NCI-H2227 (cell line): ENCODE measurements at regions not wholly inside any gene's neighbourhood (a gene's known extent, or its start where the extent isn't known, plus 50 kb on each side); places are given as distances from the start of the nearest gene placed in this dataset.
"Not testable (repeated sequence)": the region's sequence is repeated elsewhere in the genome, so short reads cannot be mapped to it uniquely, and the experiment has no call there.

Experiments used
- DNase-seq: peaks from one replicate; lab custom pipeline; 2025; ENCODE audit not compliant: unreplicated experiment; lab: John Stamatoyannopoulos, UW

DNA sequence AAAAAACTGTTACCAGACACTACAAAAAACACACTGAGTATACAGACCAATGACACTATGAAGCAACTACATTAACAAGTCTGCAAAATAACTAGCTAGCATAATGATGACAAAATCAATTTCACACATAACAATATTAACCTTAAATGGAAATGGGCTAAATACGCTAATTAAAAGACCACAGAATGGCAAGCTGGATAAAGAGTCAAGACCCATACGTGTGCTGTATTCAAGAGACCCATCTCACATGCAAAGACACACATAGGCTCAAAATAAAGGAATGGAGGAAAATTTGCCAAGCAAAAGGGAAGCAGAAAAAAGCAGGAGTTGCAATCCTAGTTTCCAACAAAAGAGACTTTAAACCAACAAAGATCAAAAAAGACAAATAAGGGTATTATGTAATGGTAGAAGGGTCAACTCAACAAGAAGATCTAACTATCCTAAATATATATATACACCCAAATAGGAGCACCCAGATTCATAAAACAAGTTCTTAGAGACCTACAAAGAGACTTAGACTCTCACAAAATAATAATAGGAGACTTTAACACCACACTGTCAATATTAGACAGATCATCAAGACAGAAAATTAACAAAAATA lies 158.6 kb downstream of the ALDH8A1 start:
- not testable (repeated sequence) for DNase-seq

DNA sequence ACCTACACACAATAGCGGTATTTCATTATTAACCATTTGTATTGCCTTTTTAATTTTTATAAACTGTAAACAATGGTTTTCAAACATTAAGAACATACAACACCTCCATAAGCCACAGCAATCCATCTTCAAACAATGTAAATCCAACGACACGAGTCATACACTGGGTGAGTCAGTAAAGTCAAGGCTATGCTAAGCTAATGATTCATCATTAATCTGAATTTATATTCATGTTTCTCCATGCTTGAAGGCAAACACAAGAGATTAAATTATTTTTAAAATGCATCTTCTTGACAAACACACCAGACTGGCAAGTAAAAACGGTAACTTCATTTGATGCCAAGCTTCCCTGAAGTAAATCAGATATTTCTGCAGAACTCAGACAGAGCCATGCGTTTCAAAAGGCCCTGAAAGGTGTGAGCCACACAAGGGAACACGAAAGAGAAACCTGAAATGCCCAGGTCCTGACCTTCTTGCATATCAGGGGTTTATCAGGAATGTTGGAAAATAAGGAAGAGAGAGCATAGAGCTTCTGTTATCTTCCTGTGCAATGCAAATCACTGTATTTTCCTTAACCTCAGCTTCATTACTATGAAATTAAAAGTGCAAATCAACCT lies 162.5 kb downstream of the ALDH8A1 start:
- DNase-seq = no peak

DNA sequence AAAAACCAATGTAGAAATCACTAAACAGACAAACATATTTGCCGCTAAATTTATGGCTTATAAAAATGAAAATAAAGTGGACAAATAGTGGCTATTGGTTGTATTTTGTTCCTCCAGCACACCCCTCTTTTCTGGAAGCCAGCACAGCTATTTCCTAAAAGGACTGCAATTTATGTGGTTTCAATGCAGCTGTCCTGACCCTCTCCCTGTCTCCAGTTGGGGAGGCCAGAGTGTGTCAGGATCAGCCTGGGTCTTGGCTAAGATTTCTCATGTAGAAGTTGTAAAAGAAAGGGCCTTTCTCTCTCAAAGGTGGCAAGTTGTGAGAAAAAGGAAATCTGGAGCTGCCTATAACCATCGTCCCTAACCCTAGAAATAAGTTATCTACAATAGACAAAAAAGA lies 165.6 kb downstream of the ALDH8A1 start:
- no peak for DNase-seq

DNA sequence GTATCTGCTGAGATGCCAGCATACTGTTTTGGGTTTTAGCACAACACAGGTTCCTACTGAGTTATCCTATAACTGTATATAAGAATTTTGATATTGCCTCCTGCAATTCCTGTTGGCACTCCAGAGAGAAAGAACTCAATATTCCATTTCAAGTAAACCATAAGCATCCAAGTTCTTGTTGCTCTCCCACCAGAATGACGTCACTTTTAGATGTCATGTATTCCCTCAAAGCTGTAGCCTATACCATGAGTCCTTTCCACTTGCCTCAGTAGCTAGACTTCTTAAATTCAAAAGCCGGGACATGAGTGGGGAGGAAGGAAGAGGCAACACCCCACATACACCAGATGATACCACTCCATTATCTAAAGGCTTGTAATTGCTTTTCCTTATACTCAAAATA lies 171.5 kb downstream of the ALDH8A1 start:
- no peak for DNase-seq

DNA sequence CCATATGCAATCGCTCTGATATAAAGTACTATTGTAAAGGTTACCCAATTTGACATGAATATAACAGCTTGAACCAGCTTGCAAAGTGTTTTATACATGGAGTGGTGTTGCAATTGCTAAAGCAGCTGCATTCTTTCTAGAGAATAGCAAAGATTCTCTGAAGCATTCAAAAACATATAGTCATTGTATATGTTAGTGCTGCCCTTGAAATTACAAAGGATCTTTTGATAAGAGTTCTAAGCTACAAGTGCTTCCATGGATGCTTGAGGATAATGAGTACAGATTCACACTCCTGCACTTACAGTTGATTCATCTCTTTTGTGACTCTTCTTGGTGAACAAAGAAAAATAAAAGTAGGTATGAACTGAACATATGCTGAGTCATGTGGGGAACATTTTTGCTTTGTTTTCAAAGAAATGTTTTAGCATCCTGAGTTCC lies 175.7 kb downstream of the ALDH8A1 start:
- no peak for DNase-seq

DNA sequence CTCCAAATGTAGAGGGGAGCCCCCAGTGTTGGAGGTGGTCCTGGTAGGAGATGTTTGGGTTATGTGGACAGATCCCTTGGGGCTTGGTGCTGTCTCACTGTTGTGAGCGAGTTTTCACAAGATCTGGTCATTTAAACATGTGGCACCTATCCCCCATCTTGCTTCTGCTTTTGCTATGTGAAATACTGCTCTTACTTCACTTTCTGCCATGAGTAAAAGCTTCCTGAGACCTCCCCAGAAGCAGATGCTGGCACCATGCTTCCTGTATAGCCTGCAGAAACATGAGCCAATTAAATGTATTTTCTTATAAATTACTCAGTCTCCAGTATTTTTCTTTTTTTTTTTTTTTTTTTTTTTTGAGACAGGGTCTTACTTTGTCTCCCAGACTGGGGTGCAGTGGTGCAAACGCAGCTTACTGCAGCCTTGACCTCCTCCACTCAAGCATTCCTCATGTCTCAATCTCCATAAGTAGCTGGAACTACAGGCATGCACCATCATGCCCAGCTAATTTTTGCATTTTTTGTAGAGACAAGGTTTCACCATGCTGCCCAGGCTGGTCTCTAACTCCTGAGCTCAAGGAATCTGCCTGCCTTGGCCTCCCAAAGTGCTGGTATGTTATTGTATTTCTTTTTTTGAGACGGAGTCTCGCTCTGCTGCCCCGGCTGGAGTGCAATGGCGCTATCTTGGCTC lies 177.1 kb downstream of the ALDH8A1 start:
- DNase-seq = no peak

DNA sequence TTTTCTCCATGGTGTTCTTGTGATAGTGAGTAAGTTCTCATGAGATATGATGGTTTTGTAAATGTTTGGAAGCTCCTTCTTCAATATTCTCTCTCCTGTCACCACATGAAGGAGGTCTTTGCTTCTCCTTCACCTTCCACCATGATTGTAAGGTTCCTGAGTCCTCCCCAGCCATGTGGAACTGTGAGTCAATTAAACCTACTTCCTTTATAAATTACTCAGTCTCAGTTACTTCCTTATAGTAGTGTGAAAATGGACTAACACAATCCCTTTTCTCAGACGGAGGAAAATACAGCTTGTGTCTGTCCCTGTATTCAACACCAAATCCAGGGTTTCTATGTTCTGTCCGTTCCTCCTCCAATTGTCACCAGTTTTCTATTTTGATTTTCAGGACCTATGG lies 181.0 kb downstream of the ALDH8A1 start:
- DNase-seq = no peak

DNA sequence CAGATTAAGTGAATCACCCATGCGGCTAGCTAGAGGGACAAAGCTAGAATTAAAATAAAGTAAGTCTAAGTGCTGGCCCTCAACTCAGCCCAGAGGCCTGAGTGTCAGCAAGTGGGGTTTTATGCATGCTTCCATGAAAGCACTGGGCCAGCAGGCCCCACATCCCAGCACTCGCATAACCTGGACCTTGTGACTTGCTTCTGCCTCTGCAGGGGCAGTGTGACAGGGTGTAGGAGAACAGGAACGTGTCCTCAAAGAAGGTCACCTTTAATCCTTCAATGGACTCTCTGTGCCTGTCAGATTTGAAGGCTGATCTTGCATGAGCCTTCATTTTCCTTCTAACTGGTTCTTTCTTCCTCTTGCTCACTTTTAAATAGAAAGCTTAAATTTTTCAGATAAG lies 183.4 kb downstream of the ALDH8A1 start:
- DNase-seq = no peak

DNA sequence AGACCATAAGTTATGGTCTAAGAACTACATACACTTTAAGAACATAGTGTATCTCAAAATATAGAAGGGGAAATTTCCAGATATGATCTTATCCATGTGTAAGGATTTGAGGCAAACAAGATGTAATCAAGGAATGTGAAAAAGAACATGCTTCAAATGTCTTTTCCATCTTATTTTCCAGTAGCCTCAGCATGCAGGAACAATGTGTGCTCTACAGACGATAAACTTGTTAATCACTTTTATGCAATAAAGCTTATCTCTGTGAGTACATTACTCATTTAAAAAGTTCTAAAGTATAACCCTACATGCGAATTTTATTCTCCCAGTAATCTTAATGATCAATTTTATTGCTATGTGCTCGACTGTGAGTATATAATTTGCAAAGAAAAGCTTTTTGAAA lies 185.2 kb downstream of the ALDH8A1 start:
- DNase-seq = no peak

DNA sequence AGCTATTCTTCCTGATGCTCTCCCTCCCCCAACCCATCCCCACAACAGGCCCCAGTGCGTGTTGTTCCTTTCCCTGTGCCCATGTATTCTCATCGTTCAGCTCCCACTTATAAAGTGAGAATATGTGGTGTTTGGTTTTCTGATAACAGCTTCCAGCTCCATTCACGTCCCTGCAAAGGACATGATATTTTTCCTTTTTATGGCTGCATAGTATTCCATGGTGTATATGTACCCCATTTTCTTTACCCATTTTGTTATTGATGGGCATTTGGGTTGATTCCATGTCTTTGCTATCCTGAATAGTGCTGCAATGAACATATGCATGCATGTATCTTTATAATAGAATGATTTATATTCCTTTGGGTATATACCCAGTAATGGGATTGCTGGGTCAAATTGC lies 186.3 kb downstream of the ALDH8A1 start:
- not testable (repeated sequence) for DNase-seq

DNA sequence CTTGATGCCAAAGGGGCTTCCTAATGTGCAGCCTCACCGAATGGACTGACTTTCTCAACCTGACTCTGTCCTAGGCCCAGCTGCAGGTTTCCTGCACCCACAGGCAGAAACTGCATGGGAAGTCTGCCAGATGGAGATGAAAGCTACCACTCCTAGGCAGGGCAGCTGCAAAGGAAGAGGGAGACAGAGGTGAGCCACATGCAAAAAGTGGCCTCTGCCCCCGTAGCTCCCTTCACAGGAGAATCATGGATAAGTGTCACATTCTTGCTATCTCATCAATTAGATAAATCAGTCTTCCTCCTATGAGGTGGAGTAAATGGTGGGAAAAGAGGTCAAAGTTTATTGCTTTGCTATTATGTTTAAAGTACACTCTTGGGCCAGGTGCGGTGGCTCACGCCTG lies 191.3 kb downstream of the ALDH8A1 start:
- no peak for DNase-seq

DNA sequence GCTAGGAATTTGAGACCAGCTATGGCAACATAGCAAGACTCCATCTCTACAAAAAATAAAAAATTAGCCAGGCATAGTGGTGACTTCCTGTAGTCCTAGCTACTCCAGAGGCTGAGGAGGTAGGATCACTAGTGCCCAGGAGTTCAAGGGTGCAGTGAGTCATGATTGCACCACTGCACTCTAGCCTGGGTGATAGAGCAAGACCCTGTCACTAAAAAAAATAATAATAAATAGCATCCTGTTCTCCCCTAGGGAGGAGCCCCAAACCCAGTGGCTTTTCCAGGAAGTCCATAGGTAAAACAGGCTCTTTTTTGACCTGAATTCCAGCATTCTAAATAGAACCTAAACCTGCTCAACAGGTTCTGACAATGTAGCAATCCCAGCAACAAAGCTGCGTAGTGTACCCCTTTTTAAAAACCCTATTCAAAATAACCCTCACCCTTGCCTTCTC lies 192.0 kb downstream of the ALDH8A1 start:
- no peak for DNase-seq

DNA sequence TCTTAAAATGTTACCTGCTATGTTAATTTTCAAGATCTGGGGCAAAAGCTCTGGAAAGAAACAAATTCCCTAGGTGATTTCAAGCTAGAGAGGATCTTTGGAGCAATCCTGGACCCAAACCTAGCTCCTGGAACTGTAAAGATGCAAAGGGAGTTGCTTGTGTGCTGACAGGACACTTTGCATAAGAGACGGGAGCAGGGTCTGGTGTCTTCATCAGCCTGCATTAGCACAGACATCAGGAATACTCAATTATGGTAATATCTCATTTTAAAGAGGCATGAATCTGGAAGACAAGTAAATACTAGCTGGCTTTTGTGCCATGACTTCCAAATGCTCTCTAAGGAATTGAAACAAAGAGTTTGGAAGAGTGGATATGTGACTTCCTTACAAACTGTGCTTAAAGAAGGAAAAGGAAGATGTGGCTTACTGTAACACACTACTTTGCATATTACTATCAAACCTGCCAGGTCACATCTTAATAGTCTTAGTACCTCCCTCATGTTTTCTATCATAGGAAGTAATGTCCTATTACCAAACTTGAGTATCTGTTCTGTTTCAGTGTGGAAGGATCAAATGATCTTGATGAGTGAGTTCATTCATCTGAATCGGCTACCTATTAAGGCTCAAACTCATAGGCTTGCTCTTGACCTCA lies 193.4 kb downstream of the ALDH8A1 start:
- DNase-seq = no peak

DNA sequence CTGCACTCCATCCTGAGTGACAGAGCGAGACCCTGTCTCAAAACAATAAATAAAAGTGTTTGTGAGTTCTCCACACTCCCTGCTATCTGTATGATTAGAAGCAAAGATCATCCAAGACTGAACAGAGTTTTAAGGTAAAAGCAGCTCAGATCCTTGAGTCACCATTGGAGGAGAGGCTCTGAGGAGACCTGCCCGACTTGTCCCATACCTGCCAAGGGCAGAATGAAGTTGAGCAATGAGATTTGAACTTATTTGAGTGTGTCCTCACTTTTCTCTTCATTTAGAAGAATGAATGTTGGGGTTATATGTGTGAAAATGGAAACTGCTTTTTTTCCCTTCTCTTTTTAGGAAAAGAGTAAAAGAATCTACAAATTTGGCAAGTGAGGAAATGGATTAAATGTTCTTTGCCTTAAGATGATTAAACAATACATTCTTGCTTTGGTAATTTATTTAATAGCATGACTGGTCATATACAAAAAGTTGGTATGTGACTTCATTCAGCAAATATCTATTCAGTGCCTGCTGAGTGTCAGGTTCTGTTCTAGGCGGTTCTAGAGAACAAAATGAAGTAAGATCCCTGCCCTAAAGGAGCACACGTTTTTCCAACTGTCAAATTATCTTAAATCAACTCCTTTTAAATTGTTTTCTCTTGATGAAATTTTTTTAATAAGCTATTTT lies 195.7 kb downstream of the ALDH8A1 start:
- DNase-seq = no peak

DNA sequence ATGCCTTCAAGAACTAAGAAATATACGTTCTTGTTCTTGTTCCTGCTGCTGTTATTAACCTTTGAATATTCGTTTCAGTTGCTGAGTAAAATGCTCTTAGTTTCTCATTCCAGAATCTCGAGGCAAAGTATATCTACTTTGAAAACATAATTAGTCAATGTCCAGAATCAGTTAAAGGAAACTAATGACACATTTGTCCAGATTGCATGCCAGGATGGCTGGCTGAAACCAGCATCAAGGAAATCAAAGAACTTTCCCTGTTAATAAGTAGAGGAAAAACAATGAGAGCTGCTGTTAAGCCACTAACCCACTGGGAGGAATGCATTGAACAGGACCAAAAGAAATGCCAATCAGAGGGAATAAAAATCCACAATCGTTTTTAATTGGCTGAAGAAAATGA lies 196.9 kb downstream of the ALDH8A1 start:
- DNase-seq = no peak

DNA sequence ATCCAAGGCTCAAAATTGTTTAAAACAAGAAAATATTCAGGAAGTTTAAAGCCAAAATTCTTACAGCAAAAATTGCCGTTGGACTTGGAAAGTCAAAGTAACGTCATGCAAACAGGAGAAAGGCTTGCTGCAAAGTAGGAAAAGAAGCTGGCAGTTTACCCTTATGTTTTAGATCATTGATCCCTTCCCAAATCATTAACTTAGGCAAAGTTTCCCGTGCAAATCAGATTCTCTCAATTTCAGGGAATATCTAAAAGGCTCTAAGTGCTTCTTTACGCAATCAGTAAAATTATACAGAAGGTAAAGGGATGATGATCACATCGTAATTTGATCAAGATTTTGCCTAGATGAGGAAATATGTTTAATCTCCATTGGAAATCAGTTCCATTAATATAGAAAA lies 197.5 kb downstream of the ALDH8A1 start:
- DNase-seq = no peak

DNA sequence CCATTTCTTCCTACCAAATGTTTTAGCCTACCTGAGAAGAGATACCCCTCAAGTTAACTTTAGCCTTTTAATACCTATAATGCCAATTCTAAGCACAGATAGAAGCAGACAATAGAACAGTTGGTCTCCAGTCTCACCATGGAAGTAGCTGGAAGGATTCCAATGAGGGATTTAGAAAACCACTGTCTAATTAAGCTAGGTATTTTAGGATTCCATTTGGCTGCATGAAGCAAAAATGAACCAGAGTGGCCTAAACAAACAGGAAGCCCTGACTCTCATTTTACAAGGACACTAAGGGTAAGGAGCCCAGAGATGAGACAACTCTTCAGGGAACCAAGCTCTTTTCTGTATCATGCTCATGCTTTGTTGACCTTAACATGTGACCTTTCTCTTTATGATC lies 199.2 kb downstream of the ALDH8A1 start:
- no peak for DNase-seq

DNA sequence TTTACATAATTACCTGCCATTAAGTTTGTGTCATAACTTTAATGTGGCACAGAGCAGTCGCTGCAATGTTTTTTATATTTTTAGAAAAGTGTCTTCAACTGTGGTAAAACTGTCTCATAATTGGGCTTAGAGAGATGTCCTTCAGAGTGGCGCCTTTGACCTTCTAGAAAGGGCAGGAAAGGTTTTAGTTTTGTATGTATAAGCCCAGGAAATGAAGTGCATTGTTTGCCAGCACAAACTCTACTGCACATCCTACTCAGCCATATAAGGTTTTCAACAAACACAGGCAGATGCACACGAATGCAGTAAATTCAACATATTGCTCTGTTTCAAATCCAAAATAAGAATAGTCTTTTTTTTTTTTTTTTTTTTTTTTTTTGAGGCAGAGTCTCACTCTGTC lies 201.4 kb downstream of the ALDH8A1 start:
- DNase-seq = no peak

DNA sequence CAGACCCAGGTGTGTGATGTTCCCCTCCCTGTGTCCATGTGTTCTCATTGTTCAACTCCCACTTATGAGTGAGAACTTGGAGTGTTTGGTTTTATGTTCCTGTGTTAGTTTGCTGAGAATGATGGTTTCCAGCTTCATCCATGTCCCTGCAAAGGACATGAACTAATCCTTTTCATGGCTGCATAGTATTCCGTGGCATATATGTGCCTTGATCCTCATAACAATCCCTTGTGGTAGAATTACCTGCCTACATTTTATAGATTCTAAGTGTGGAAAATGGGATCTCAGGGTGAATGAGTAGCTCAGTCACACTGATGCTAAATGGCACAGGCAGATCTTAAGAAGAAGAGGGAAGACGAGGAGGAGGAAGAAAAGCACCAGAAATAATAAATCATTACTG lies 202.7 kb downstream of the ALDH8A1 start:
- not testable (repeated sequence) for DNase-seq

DNA sequence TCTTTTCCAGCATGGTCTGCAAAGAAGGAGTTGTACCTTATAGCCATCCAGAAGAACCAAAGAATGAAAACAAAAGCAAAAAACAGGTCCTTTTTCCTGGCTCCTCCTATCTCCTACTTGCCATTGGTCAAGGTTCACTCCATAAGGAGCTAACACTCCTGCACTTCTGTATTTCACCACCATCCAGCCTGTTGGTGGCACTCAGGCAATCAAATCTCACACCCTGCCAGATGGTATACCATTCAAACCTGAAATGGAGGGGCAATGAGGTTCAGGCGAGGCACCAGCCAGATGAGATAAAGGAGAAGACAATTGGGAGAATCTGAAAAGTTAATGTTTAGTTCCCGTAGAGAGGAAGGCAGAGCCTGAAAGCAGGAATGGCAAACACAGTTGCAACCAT lies 203.8 kb downstream of the ALDH8A1 start:
- DNase-seq = no peak

DNA sequence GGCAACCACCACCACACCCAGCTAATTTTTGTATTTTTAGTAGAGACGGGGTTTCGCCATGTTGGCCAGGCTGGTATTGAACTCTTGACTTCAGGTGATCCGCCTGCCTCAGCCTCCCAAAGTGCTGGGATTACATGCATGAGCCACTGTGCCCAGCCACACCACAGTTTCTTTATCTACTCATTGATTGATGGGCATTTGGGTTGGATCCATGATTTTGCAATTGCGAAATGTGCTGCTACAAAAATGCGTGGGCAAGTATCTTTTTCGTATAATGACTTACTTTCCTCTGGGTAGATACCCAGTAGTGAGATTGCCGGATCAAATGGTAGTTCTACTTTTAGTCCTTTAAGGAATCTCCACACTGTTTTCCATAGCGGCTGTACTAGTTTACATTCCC lies 204.7 kb downstream of the ALDH8A1 start:
- DNase-seq = not testable (repeated sequence)
